ENCODE measurements at regions not wholly inside any gene's neighbourhood (a gene's known extent, or its start where the extent isn't known, plus 50 kb on each side); places are given as distances from the start of the nearest gene placed in this dataset.

GRCh38 chr7:33661430-33662160 lies 243.7 kb upstream of the BMPER start:
- Histone ChIP-seq H3K4me1 (ENCODE audit: control insufficient read depth, insufficient read depth, low read length, poor library complexity, severe bottlenecking) (no peaks in the 10 kb centered on the region), H3K27ac (ENCODE audit: low read depth, low read length, severe bottlenecking) (no peak overlapping the region), H3K36me3 (ENCODE audit: control insufficient read depth, insufficient read depth, low read length) (no peaks in the 10 kb centered on the region), H3K9me3 (ENCODE audit: control insufficient read depth, low read length) (no peaks in the 10 kb centered on the region), H3K4me3 (ENCODE audit: extremely low read depth, insufficient read depth, low read length, poor library complexity, severe bottlenecking) (no peak overlapping the region)
- 94 to 100% methylated on average over 2 to 3 of the region's 7 CpGs for WGBS, 2 experiments (ENCODE audit: insufficient coverage in 2 of 2)

GRCh38 chr7:33666531-33666930 lies 238.8 kb upstream of the BMPER start:
- no peak overlapping the region for H3K27ac ChIP-seq (ENCODE audit: low read depth, low read length, severe bottlenecking)
- H3K36me3 ChIP-seq (ENCODE audit: control insufficient read depth, insufficient read depth, low read length) = no peaks in the 10 kb centered on the region
- peaks cover 11% of the 10 kb centered on the region for H3K4me1 ChIP-seq (ENCODE audit: control insufficient read depth, insufficient read depth, low read length, poor library complexity, severe bottlenecking)
- no peak overlapping the region for H3K4me3 ChIP-seq (ENCODE audit: extremely low read depth, insufficient read depth, low read length, poor library complexity, severe bottlenecking)
- H3K9me3 ChIP-seq (ENCODE audit: control insufficient read depth, low read length) = no peaks in the 10 kb centered on the region

- no peak overlapping the region for H3K27ac ChIP-seq (ENCODE audit: low read depth, low read length, severe bottlenecking)
- H3K4me3 ChIP-seq (ENCODE audit: extremely low read depth, insufficient read depth, low read length, poor library complexity, severe bottlenecking) = no peak overlapping the region
- H3K9me3 ChIP-seq (ENCODE audit: control insufficient read depth, low read length) = no peaks in the 10 kb centered on the region
- no peaks in the 10 kb centered on the region for H3K36me3 ChIP-seq (ENCODE audit: control insufficient read depth, insufficient read depth, low read length)
- H3K4me1 ChIP-seq (ENCODE audit: control insufficient read depth, insufficient read depth, low read length, poor library complexity, severe bottlenecking) = peaks cover 11% of the 10 kb centered on the region
Observed at GRCh38 chr7:33667196-33667595, 238.1 kb upstream of the BMPER start.

- 43 to 71% methylated on average over 1 to 2 of the region's 5 CpGs for WGBS, 2 experiments (ENCODE audit: insufficient coverage in 2 of 2)
- no peaks in the 10 kb centered on the region for H3K9me3 ChIP-seq (ENCODE audit: control insufficient read depth, low read length)
- H3K4me3 ChIP-seq (ENCODE audit: extremely low read depth, insufficient read depth, low read length, poor library complexity, severe bottlenecking) = no peak overlapping the region
- H3K36me3 ChIP-seq (ENCODE audit: control insufficient read depth, insufficient read depth, low read length) = no peaks in the 10 kb centered on the region
- H3K27ac ChIP-seq (ENCODE audit: low read depth, low read length, severe bottlenecking) = peak overlapping the region; percentile 71
- peaks cover 11% of the 10 kb centered on the region for H3K4me1 ChIP-seq (ENCODE audit: control insufficient read depth, insufficient read depth, low read length, poor library complexity, severe bottlenecking)
Observed at GRCh38 chr7:33669251-33669670, 236.1 kb upstream of the BMPER start.

- H3K4me1 ChIP-seq (ENCODE audit: control insufficient read depth, insufficient read depth, low read length, poor library complexity, severe bottlenecking) = peaks cover 11% of the 10 kb centered on the region
- no peak overlapping the region for H3K27ac ChIP-seq (ENCODE audit: low read depth, low read length, severe bottlenecking)
- H3K36me3 ChIP-seq (ENCODE audit: control insufficient read depth, insufficient read depth, low read length) = no peaks in the 10 kb centered on the region
- H3K4me3 ChIP-seq (ENCODE audit: extremely low read depth, insufficient read depth, low read length, poor library complexity, severe bottlenecking) = no peak overlapping the region
- WGBS, 2 experiments (ENCODE audit: insufficient coverage in 2 of 2) = no CpG with 5 or more reads among the region's 3 CpGs
- H3K9me3 ChIP-seq (ENCODE audit: control insufficient read depth, low read length) = no peaks in the 10 kb centered on the region
Observed at GRCh38 chr7:33671531-33672262, 233.6 kb upstream of the BMPER start.

GRCh38 chr7:33673029-33673700 lies 232.2 kb upstream of the BMPER start:
- 79 to 88% methylated on average over 1 to 3 of the region's 4 CpGs for WGBS, 2 experiments (ENCODE audit: insufficient coverage in 2 of 2)
- no peak overlapping the region for H3K27ac ChIP-seq (ENCODE audit: low read depth, low read length, severe bottlenecking)
- peaks cover 11% of the 10 kb centered on the region for H3K4me1 ChIP-seq (ENCODE audit: control insufficient read depth, insufficient read depth, low read length, poor library complexity, severe bottlenecking)
- H3K9me3 ChIP-seq (ENCODE audit: control insufficient read depth, low read length) = no peaks in the 10 kb centered on the region
- no peak overlapping the region for H3K4me3 ChIP-seq (ENCODE audit: extremely low read depth, insufficient read depth, low read length, poor library complexity, severe bottlenecking)
- no peaks in the 10 kb centered on the region for H3K36me3 ChIP-seq (ENCODE audit: control insufficient read depth, insufficient read depth, low read length)

GRCh38 chr7:33674804-33675411 lies 230.4 kb upstream of the BMPER start:
- Histone ChIP-seq H3K4me1 (ENCODE audit: control insufficient read depth, insufficient read depth, low read length, poor library complexity, severe bottlenecking) (peaks cover 3% of the 10 kb centered on the region), H3K9me3 (ENCODE audit: control insufficient read depth, low read length) (no peaks in the 10 kb centered on the region), H3K4me3 (ENCODE audit: extremely low read depth, insufficient read depth, low read length, poor library complexity, severe bottlenecking) (no peak overlapping the region), H3K27ac (ENCODE audit: low read depth, low read length, severe bottlenecking) (no peak overlapping the region), H3K36me3 (ENCODE audit: control insufficient read depth, insufficient read depth, low read length) (no peaks in the 10 kb centered on the region)
- 88 to 93% methylated on average over 2 to 3 of the region's 4 CpGs for WGBS, 2 experiments (ENCODE audit: insufficient coverage in 2 of 2)

GRCh38 chr7:33677556-33677955 lies 227.8 kb upstream of the BMPER start:
- H3K4me1 ChIP-seq (ENCODE audit: control insufficient read depth, insufficient read depth, low read length, poor library complexity, severe bottlenecking) = no peaks in the 10 kb centered on the region
- H3K36me3 ChIP-seq (ENCODE audit: control insufficient read depth, insufficient read depth, low read length) = no peaks in the 10 kb centered on the region
- no peaks in the 10 kb centered on the region for H3K9me3 ChIP-seq (ENCODE audit: control insufficient read depth, low read length)
- no CpG with 5 or more reads among the region's 4 CpGs for WGBS, 2 experiments (ENCODE audit: insufficient coverage in 2 of 2)
- no peak overlapping the region for H3K27ac ChIP-seq (ENCODE audit: low read depth, low read length, severe bottlenecking)
- no peak overlapping the region for H3K4me3 ChIP-seq (ENCODE audit: extremely low read depth, insufficient read depth, low read length, poor library complexity, severe bottlenecking)

- Histone ChIP-seq H3K27ac (ENCODE audit: low read depth, low read length, severe bottlenecking) (no peak overlapping the region), H3K4me3 (ENCODE audit: extremely low read depth, insufficient read depth, low read length, poor library complexity, severe bottlenecking) (no peak overlapping the region), H3K36me3 (ENCODE audit: control insufficient read depth, insufficient read depth, low read length) (no peaks in the 10 kb centered on the region), H3K4me1 (ENCODE audit: control insufficient read depth, insufficient read depth, low read length, poor library complexity, severe bottlenecking) (no peaks in the 10 kb centered on the region), H3K9me3 (ENCODE audit: control insufficient read depth, low read length) (no peaks in the 10 kb centered on the region)
- no CpG with 5 or more reads among the region's 2 CpGs for WGBS, 2 experiments (ENCODE audit: insufficient coverage in 2 of 2)
Observed at GRCh38 chr7:33678569-33679335, 226.6 kb upstream of the BMPER start.

- no CpG with 5 or more reads among the region's 2 CpGs for WGBS, 2 experiments (ENCODE audit: insufficient coverage in 2 of 2)
Observed at GRCh38 chr7:33680682-33681081, 224.7 kb upstream of the BMPER start.

More at GRCh38 chr7:33680682-33681081, 224.7 kb upstream of the BMPER start:
- H3K36me3 ChIP-seq (ENCODE audit: control insufficient read depth, insufficient read depth, low read length) = no peaks in the 10 kb centered on the region
- H3K4me1 ChIP-seq (ENCODE audit: control insufficient read depth, insufficient read depth, low read length, poor library complexity, severe bottlenecking) = no peaks in the 10 kb centered on the region
- no peak overlapping the region for H3K4me3 ChIP-seq (ENCODE audit: extremely low read depth, insufficient read depth, low read length, poor library complexity, severe bottlenecking)
- H3K9me3 ChIP-seq (ENCODE audit: control insufficient read depth, low read length) = no peaks in the 10 kb centered on the region
- no peak overlapping the region for H3K27ac ChIP-seq (ENCODE audit: low read depth, low read length, severe bottlenecking)
